Keratinocyte (primary cell): ENCODE measurements at regions not wholly inside any gene's neighbourhood (a gene's known extent, or its start where the extent isn't known, plus 50 kb on each side); places are given as distances from the start of the nearest gene placed in this dataset.

ENCODE experiments used
- DNase-seq: peaks from one replicate; pipeline ENCODE4 v3.0.0-alpha.2; 2011; ENCODE audit warnings: low read depth, missing footprints, low spot score
- FAIRE-seq: peaks from 2 replicates; lab custom pipeline; 2011; peaks lifted over from hg19 to GRCh38; lab: Jason Lieb, UNC
- H2AFZ ChIP-seq: 2 replicates; pipeline ENCODE4 v1.6.0; 2012; ENCODE audit warnings: low read length, control low read depth, inconsistent platforms; ENCODE audit not compliant: control insufficient read depth
- H3K27ac ChIP-seq: 2 replicates; pipeline ENCODE4 v1.5.1; 2011; ENCODE audit warnings: low read length; ENCODE audit not compliant: control insufficient read depth, insufficient read depth
- H3K27me3 ChIP-seq: 3 replicates; pipeline ENCODE4 v1.6.0; 2011; ENCODE audit warnings: low read length; ENCODE audit not compliant: control insufficient read depth, insufficient read depth; ENCODE audit errors: extremely low read depth
- H3K36me3 ChIP-seq, 2 experiments: 2 replicates in 1 of 2; 3 replicates in 1 of 2; pipeline ENCODE4 v1.5.1; 2011; ENCODE audit warnings: low read length in 2 of 2, mild to moderate bottlenecking in 1 of 2; ENCODE audit not compliant: control insufficient read depth in 2 of 2, insufficient read depth in 2 of 2; ENCODE audit errors: extremely low read depth in 1 of 2
- H3K4me1 ChIP-seq: 3 replicates; pipeline ENCODE4 v1.5.1; 2011; ENCODE audit warnings: low read length; ENCODE audit not compliant: control insufficient read depth, insufficient read depth; ENCODE audit errors: extremely low read depth
- H3K4me2 ChIP-seq: 3 replicates; pipeline ENCODE4 v1.6.0; 2011; ENCODE audit warnings: low read depth, low read length; ENCODE audit not compliant: control insufficient read depth, insufficient read depth; ENCODE audit errors: extremely low read depth
- H3K4me3 ChIP-seq, 3 experiments: fragments of 200-600 bp in 1 of 3; sonication (generic) in 1 of 3; 2 replicates in 2 of 3; 3 replicates in 1 of 3; pipeline ENCODE4 v1.5.1; 2011 to 2016; ENCODE audit warnings: low read length in 3 of 3, mild to moderate bottlenecking in 3 of 3, control low read depth in 2 of 3, inconsistent platforms in 1 of 3, low read depth in 1 of 3, mixed read lengths in 1 of 3, mixed run types in 1 of 3, moderate library complexity in 1 of 3; ENCODE audit not compliant: control insufficient read depth in 2 of 3, insufficient read depth in 2 of 3; ENCODE audit errors: extremely low read depth in 1 of 3
- H3K79me2 ChIP-seq: 2 replicates; pipeline ENCODE4 v1.6.0; 2012; ENCODE audit warnings: low read length; ENCODE audit not compliant: control insufficient read depth, insufficient read depth
- H3K9ac ChIP-seq: 3 replicates; pipeline ENCODE4 v1.6.0; 2011; ENCODE audit warnings: low read length; ENCODE audit not compliant: control insufficient read depth, insufficient read depth; ENCODE audit errors: extremely low read depth
- H3K9me1 ChIP-seq: 3 replicates; pipeline ENCODE4 v1.6.0; 2011; ENCODE audit warnings: low read length; ENCODE audit not compliant: control insufficient read depth, insufficient read depth; ENCODE audit errors: extremely low read depth
- H3K9me3 ChIP-seq: 2 replicates; pipeline ENCODE4 v1.5.1; 2012; ENCODE audit warnings: low read depth, low read length; ENCODE audit not compliant: control insufficient read depth
- H4K20me1 ChIP-seq: 3 replicates; pipeline ENCODE4 v1.6.0; 2011; ENCODE audit warnings: low read length; ENCODE audit not compliant: control insufficient read depth, insufficient read depth; ENCODE audit errors: extremely low read depth
- EZH2 ChIP-seq: IDR thresholded peaks from one replicate; pipeline ENCODE4 v1.6.1; 2012; ENCODE audit warnings: inconsistent platforms, mild to moderate bottlenecking, low read length, moderate library complexity
- dilution Hi-C: fragments of 300-500 bp; cut with MboI; formaldehyde crosslinking; loops from one replicate; pipeline ENCODE4 v1.7.0; 2020; ENCODE audit warnings: low sequenced_read_pairs; ENCODE audit not compliant: extremely low pct_ligation_motif_present
- TF ChIP-seq, protein P1 (sequence below), 3 experiments: IDR thresholded peaks in 1 of 3; conservative IDR thresholded peaks in 1 of 3; optimal IDR thresholded peaks in 1 of 3; 2 replicates in 2 of 3; 3 replicates in 1 of 3; pipeline versions ENCODE3 to v1.5.1; 2011; ENCODE audit warnings: low read length in 3 of 3, mild to moderate bottlenecking in 3 of 3, moderate library complexity in 2 of 3, control low read depth in 1 of 3, inconsistent platforms in 1 of 3; ENCODE audit not compliant: insufficient read depth in 2 of 3; ENCODE audit errors: extremely low read depth in 1 of 3

DNA sequence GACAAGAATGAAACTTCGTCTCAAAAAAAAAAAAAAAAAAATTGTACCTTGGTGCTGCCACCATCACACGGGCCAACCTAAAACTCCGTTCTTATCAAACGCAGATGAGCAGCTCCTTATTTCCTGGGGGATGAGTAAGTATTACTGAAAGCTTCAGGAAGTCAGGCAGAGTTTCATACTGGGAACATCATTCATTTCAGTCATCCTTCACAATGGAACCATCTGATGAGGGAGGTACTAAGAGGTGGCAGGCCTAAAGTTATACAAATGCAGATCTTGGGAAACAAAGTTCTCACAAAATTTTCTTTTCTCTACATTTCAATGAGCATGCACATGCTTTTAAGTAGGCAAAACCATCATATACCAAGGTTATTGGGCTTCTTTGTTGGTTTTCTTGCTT is 636.0 kb upstream of the LMCD1 start:
- no peak for FAIRE-seq
- H2AFZ ChIP-seq: no peak overlapping the region

DNA sequence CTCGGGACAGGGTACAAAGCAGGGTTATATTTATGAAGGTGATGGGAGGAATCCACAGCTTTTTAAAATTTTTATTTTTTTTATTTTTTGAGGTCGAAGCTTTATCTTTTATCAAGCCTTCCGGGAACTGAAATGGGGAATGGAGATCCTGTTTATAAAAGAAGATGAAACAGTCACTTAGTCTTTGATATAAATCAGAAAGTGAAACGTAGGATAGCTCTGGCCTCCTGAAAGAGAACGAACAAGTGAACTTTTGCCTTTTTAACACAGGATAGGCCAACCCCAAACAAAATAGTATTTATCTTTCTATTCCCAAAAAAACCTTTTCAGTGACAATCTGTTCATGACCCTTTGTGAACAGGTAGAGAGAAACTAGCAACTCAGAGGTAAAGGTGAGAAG is 634.0 kb upstream of the LMCD1 start:
- TF ChIP-seq EZH2: no peak
- TF ChIP-seq, protein P1, sequence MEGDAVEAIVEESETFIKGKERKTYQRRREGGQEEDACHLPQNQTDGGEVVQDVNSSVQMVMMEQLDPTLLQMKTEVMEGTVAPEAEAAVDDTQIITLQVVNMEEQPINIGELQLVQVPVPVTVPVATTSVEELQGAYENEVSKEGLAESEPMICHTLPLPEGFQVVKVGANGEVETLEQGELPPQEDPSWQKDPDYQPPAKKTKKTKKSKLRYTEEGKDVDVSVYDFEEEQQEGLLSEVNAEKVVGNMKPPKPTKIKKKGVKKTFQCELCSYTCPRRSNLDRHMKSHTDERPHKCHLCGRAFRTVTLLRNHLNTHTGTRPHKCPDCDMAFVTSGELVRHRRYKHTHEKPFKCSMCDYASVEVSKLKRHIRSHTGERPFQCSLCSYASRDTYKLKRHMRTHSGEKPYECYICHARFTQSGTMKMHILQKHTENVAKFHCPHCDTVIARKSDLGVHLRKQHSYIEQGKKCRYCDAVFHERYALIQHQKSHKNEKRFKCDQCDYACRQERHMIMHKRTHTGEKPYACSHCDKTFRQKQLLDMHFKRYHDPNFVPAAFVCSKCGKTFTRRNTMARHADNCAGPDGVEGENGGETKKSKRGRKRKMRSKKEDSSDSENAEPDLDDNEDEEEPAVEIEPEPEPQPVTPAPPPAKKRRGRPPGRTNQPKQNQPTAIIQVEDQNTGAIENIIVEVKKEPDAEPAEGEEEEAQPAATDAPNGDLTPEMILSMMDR (optimal IDR thresholded peaks at IDR 0.05 in 1 of 3, IDR thresholded peaks at IDR 0.05 in 1 of 3, conservative IDR thresholded peaks at IDR 0.05 in 1 of 3; ENCODE audit: extremely low read depth in 1 of 3, insufficient read depth in 2 of 3, low read length in 3 of 3): no peak
- dilution Hi-C loops: no loop called here
- H3K36me3 ChIP-seq: no peaks in the 10 kb centered on the region
- no peaks in the 10 kb centered on the region for H3K9me1 ChIP-seq
- H3K9ac ChIP-seq: no peak overlapping the region
- H2AFZ ChIP-seq: no peak overlapping the region
- no peaks in the 10 kb centered on the region for H3K79me2 ChIP-seq
- no peak overlapping the region for H3K27ac ChIP-seq
- DNase-seq (no peak), FAIRE-seq (no peak)
- H3K4me2 ChIP-seq: no peak overlapping the region
- H3K4me1 ChIP-seq: no peaks in the 10 kb centered on the region
- no peaks in the 10 kb centered on the region for H3K27me3 ChIP-seq
- H4K20me1 ChIP-seq: no peaks in the 10 kb centered on the region
- no peak overlapping the region for H3K4me3 ChIP-seq
- H3K9me3 ChIP-seq: no peaks in the 10 kb centered on the region

More for the DNA sequence above, 636.0 kb upstream of the LMCD1 start:
- no peaks in the 10 kb centered on the region for H3K9me3 ChIP-seq
- dilution Hi-C loops: no loop called here
- no peaks in the 10 kb centered on the region for H3K4me1 ChIP-seq
- no peaks in the 10 kb centered on the region for H3K36me3 ChIP-seq
- H3K4me2 ChIP-seq: no peak overlapping the region
- H3K9ac ChIP-seq: no peak overlapping the region
- no peak overlapping the region for H3K4me3 ChIP-seq
- H4K20me1 ChIP-seq: no peaks in the 10 kb centered on the region
- DNase-seq: no peak
- no peak overlapping the region for H3K27ac ChIP-seq
- H3K27me3 ChIP-seq: no peaks in the 10 kb centered on the region
- no peaks in the 10 kb centered on the region for H3K79me2 ChIP-seq
- no peak for TF ChIP-seq EZH2
- TF ChIP-seq, protein P1 (optimal IDR thresholded peaks at IDR 0.05 in 1 of 3, IDR thresholded peaks at IDR 0.05 in 1 of 3, conservative IDR thresholded peaks at IDR 0.05 in 1 of 3; ENCODE audit: extremely low read depth in 1 of 3, insufficient read depth in 2 of 3, low read length in 3 of 3): no peak
- no peaks in the 10 kb centered on the region for H3K9me1 ChIP-seq
